Thyroid gland (tissue), 4 donors: ENCODE measurements at regions not wholly inside any gene's neighbourhood (a gene's known extent, or its start where the extent isn't known, plus 50 kb on each side); places are given as distances from the start of the nearest gene placed in this dataset.
"Not testable (repeated sequence)": the region's sequence is repeated elsewhere in the genome, so short reads cannot be mapped to it uniquely, and the experiment has no call there.

ENCODE experiments used
- POLR2A ChIP-seq, 2 donors: fragments of 450-650 bp; IDR thresholded peaks; one replicate each; pipeline ENCODE4 v1.6.1; 2017; ENCODE audit warnings: antibody characterized with exemption in 2 of 2, mild to moderate bottlenecking in 2 of 2, moderate library complexity in 1 of 2
- TF ChIP-seq, protein P1 (sequence below), 6 experiments: fragments of 200-600 bp in 3 of 6; fragments of 450-650 bp in 3 of 6; sonication (generic) in 3 of 6; IDR thresholded peaks; one replicate each; pipeline ENCODE4 v1.5.1; 2016 to 2019; ENCODE audit warnings: antibody characterized with exemption in 6 of 6, mild to moderate bottlenecking in 2 of 6, inconsistent platforms in 1 of 6, moderate library complexity in 1 of 6

DNA sequence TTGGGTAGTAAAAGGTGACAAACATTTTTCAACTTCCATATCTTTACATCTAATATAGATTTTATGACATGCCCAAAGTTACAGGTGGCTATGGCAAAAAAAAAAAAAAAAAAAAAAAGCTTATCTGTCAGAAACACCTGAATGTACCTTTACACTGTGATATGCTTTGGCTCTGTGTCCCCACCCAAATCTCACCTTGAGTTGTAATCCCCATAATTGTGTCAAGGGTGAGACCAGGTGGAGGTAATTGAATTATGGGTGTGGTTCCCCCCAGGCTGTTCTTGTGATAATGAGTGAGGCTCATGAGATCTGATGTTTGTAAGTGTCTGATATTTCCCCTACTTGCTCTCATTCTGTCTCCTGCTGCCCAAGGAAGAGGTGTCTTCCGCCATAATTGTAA is 139.6 kb upstream of the LRRC61 start:
- TF ChIP-seq, protein P1, sequence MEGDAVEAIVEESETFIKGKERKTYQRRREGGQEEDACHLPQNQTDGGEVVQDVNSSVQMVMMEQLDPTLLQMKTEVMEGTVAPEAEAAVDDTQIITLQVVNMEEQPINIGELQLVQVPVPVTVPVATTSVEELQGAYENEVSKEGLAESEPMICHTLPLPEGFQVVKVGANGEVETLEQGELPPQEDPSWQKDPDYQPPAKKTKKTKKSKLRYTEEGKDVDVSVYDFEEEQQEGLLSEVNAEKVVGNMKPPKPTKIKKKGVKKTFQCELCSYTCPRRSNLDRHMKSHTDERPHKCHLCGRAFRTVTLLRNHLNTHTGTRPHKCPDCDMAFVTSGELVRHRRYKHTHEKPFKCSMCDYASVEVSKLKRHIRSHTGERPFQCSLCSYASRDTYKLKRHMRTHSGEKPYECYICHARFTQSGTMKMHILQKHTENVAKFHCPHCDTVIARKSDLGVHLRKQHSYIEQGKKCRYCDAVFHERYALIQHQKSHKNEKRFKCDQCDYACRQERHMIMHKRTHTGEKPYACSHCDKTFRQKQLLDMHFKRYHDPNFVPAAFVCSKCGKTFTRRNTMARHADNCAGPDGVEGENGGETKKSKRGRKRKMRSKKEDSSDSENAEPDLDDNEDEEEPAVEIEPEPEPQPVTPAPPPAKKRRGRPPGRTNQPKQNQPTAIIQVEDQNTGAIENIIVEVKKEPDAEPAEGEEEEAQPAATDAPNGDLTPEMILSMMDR (IDR thresholded peaks at IDR 0.05), result not testable (repeated sequence)
- not testable (repeated sequence) for TF ChIP-seq POLR2A (IDR thresholded peaks at IDR 0.05)
